GM23338 (cell line): ENCODE measurements at regions not wholly inside any gene's neighbourhood (a gene's known extent, or its start where the extent isn't known, plus 50 kb on each side); places are given as distances from the start of the nearest gene placed in this dataset.

ENCODE experiments used
- EZH2 ChIP-seq: fragments of 200-600 bp; sonication (generic); IDR thresholded peaks from one replicate; pipeline ENCODE4 v1.8.0; 2017; ENCODE audit warnings: antibody characterized with exemption, mild to moderate bottlenecking, low read depth; ENCODE audit not compliant: unreplicated experiment
- JUNB ChIP-seq: IDR thresholded peaks from one replicate; pipeline ENCODE4 v1.6.1; 2016; ENCODE audit warnings: antibody characterized with exemption; ENCODE audit not compliant: unreplicated experiment
- POLR2AphosphoS5 ChIP-seq: IDR thresholded peaks from 2 replicates; pipeline ENCODE4 v1.6.1; 2016; ENCODE audit warnings: antibody characterized with exemption, low read depth
- STAT1 ChIP-seq: IDR thresholded peaks from one replicate; pipeline ENCODE4 v1.6.1; 2016; ENCODE audit warnings: antibody characterized with exemption; ENCODE audit not compliant: unreplicated experiment
- TF ChIP-seq, protein P1 (sequence below), 2 experiments: fragments of 200-600 bp in 1 of 2; sonication (generic) in 1 of 2; conservative IDR thresholded peaks; 2 replicates each; pipeline versions ENCODE4 v1.5.1 to v1.6.1; 2016 to 2017; ENCODE audit warnings: antibody characterized with exemption in 2 of 2, low read depth in 2 of 2, mild to moderate bottlenecking in 2 of 2, moderate library complexity in 1 of 2
- TF ChIP-seq, protein P2 (sequence below): IDR thresholded peaks from one replicate; pipeline ENCODE4 v1.6.1; 2018; ENCODE audit warnings: antibody characterized with exemption; ENCODE audit not compliant: unreplicated experiment

DNA sequence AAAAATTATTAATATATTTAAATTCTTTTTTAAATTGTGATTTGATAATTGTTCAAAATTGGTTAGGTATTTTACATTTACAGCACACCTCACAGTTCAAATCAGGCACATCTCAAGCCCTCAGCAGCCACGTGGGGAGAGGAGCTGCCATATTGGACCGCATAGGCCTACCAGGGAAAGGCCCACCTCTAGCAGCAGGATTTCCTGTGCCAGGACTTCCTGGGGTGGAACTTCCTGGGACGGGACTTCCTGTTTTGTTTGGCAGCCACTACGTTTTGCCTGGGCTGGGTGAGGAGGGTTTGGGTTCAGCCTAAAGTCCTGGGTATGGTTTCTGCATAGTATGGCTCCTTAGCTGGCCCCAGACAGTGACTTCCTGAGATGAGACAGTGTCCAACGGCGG lies 298.5 kb upstream of the FOXF1 start:
- TF ChIP-seq, protein P1, sequence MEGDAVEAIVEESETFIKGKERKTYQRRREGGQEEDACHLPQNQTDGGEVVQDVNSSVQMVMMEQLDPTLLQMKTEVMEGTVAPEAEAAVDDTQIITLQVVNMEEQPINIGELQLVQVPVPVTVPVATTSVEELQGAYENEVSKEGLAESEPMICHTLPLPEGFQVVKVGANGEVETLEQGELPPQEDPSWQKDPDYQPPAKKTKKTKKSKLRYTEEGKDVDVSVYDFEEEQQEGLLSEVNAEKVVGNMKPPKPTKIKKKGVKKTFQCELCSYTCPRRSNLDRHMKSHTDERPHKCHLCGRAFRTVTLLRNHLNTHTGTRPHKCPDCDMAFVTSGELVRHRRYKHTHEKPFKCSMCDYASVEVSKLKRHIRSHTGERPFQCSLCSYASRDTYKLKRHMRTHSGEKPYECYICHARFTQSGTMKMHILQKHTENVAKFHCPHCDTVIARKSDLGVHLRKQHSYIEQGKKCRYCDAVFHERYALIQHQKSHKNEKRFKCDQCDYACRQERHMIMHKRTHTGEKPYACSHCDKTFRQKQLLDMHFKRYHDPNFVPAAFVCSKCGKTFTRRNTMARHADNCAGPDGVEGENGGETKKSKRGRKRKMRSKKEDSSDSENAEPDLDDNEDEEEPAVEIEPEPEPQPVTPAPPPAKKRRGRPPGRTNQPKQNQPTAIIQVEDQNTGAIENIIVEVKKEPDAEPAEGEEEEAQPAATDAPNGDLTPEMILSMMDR (conservative IDR thresholded peaks at IDR 0.05; ENCODE audit: low read depth in 2 of 2): no peak
- TF ChIP-seq EZH2: no peak
- no peak for TF ChIP-seq JUNB
- TF ChIP-seq, protein P2, sequence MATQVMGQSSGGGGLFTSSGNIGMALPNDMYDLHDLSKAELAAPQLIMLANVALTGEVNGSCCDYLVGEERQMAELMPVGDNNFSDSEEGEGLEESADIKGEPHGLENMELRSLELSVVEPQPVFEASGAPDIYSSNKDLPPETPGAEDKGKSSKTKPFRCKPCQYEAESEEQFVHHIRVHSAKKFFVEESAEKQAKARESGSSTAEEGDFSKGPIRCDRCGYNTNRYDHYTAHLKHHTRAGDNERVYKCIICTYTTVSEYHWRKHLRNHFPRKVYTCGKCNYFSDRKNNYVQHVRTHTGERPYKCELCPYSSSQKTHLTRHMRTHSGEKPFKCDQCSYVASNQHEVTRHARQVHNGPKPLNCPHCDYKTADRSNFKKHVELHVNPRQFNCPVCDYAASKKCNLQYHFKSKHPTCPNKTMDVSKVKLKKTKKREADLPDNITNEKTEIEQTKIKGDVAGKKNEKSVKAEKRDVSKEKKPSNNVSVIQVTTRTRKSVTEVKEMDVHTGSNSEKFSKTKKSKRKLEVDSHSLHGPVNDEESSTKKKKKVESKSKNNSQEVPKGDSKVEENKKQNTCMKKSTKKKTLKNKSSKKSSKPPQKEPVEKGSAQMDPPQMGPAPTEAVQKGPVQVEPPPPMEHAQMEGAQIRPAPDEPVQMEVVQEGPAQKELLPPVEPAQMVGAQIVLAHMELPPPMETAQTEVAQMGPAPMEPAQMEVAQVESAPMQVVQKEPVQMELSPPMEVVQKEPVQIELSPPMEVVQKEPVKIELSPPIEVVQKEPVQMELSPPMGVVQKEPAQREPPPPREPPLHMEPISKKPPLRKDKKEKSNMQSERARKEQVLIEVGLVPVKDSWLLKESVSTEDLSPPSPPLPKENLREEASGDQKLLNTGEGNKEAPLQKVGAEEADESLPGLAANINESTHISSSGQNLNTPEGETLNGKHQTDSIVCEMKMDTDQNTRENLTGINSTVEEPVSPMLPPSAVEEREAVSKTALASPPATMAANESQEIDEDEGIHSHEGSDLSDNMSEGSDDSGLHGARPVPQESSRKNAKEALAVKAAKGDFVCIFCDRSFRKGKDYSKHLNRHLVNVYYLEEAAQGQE: no peak
- no peak for TF ChIP-seq POLR2AphosphoS5
- TF ChIP-seq STAT1: no peak
